Astrocyte of the cerebellum (primary cell): ENCODE measurements at regions not wholly inside any gene's neighbourhood (a gene's known extent, or its start where the extent isn't known, plus 50 kb on each side); places are given as distances from the start of the nearest gene placed in this dataset.
"Not testable (repeated sequence)": the region's sequence is repeated elsewhere in the genome, so short reads cannot be mapped to it uniquely, and the experiment has no call there.

Source experiments
- DNase-seq: peaks from one replicate; pipeline ENCODE4 v3.0.0-alpha.2; 2011; ENCODE audit warnings: low read depth
- H3K4me3 ChIP-seq: 2 replicates; pipeline ENCODE4 v1.5.1; 2011; ENCODE audit warnings: mild to moderate bottlenecking, low read depth, low read length, moderate library complexity
- in situ Hi-C: cut with HindIII; loops from 2 replicates; pipeline ENCODE4 v1.10.0; 2017; ENCODE audit warnings: low sequenced_read_pairs
- TF ChIP-seq, protein P1 (sequence below): IDR thresholded peaks from 2 replicates; pipeline ENCODE4 v1.5.1; 2012; ENCODE audit warnings: low read length, low read depth, moderate library complexity, mild to moderate bottlenecking; ENCODE audit errors: missing control alignments

DNA sequence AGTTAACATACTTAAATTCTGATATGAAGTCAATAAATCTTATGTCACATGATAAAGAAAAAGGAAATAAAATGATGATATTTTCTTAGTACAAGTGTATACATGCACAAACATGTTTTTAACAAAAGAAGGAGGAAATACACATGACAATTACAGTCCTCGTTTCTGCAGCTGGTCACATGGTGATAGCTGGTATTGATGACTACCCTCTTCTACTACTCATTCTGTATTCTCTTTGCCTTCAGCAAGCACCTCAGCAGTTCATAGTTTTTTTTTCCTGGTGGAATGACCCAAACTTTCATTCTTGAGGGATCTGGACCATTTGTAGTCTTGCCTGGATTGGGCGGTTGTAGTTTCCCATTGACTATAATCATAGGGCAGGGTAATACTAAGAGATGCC lies 64.4 kb upstream of the CFAP126 start:
- in situ Hi-C loops, result no loop called here
- TF ChIP-seq, protein P1, sequence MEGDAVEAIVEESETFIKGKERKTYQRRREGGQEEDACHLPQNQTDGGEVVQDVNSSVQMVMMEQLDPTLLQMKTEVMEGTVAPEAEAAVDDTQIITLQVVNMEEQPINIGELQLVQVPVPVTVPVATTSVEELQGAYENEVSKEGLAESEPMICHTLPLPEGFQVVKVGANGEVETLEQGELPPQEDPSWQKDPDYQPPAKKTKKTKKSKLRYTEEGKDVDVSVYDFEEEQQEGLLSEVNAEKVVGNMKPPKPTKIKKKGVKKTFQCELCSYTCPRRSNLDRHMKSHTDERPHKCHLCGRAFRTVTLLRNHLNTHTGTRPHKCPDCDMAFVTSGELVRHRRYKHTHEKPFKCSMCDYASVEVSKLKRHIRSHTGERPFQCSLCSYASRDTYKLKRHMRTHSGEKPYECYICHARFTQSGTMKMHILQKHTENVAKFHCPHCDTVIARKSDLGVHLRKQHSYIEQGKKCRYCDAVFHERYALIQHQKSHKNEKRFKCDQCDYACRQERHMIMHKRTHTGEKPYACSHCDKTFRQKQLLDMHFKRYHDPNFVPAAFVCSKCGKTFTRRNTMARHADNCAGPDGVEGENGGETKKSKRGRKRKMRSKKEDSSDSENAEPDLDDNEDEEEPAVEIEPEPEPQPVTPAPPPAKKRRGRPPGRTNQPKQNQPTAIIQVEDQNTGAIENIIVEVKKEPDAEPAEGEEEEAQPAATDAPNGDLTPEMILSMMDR, result no peak
- no peak for DNase-seq
- no peak overlapping the region for H3K4me3 ChIP-seq

DNA sequence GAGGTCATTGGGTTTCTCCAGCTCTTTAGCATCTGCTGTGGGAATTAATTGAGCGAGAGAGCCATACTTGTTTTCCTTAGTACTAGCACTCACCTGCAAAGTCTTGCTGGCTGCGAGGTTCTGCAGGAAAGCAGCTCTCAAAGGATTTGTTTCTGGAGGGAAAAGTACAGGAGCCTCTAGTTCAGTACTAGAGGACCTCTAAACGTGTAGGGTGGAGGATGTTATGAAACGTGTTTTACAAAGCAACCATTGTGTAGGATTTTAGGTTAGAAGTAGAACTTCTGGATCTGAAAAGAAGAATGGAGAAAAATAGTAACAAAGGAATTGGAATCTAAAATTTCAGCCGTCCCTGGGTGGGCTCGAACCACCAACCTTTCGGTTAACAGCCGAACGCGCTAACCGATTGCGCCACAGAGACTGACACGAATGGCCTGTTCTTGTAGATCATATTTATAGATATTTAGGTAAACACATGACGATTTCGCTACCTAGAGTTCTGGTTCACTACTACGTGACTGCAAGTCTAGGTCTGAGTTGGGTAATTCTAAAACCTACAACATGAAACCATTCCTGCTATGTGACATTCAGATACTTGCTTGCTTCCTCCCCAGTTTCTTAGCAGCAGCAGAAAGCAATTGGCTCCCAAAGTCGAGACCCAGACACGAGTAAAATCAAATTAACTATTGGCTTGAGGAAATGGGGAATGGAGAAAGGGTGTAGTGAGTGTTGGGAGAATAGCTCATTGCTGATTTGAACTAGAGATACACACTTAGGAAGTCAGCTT lies 60.2 kb upstream of the CFAP126 start:
- in situ Hi-C loops, result no loop called here
- TF ChIP-seq, protein P1, result no peak
- H3K4me3 ChIP-seq, result no peak overlapping the region
- DNase-seq, result no peak

DNA sequence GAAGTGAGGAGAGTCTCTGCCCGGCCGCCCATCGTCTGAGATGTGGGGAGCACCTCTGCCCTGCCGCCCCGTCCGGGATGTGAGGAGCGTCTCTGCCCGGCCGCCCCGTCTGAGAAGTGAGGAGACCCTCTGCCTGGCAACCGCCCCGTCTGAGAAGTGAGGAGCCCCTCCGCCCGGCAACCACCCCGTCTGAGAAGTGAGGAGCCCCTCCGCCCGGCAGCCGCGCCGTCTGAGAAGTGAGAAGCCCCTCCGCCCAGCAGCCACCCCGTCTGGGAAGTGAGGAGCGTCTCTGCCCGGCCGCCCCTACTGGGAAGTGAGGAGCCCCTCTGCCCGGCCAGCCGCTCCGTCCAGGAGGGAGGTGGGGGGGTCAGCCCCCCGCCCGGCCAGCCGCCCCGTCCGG lies 55.2 kb upstream of the CFAP126 start:
- H3K4me3 ChIP-seq, DNase-seq, in situ Hi-C loops: not testable (repeated sequence)

- TF ChIP-seq, protein P1, result no peak
- no peak for DNase-seq
- no peak overlapping the region for H3K4me3 ChIP-seq
- in situ Hi-C loops, result no loop called here
Observed at GRCh38 chr1:161421456-161421855, 53.8 kb upstream of the CFAP126 start.

DNA sequence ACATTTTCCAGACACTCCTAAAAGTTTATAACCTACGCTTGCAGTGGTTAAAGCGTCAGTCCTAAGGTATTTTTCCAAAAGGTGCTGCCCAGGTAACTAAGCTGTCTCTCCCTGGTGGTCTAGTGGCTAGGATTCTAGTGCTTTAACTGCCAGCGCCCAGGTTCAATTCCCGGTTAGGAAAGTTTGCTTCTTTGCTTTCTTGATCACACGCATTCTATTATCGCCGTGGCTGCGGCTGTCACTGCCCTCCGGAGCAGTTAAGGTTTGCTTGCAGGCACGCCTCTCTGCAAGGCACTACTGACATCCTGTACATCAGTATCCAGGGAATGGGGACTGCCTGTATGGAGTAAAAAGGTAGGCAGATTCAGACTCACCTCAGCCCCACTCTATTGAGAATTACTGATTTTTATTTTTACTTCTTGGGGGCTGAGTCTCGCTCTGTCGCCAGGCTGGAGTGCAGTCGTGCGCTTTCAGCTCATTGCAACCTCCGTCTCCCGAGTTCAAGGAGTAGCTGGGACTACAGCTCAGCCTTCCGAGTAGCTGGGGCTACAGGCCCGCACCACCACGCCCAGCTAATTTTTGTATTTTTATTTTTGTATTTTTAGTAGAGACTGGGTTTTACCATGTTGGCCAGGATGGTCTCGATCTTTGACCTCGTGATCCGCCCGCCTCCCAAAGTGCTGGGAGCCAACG lies 53.2 kb upstream of the CFAP126 start:
- TF ChIP-seq, protein P1, result no peak
- in situ Hi-C loops, result no loop called here
- no peak overlapping the region for H3K4me3 ChIP-seq
- no peak for DNase-seq

- DNase-seq, H3K4me3 ChIP-seq, in situ Hi-C loops: not testable (repeated sequence)
Observed at GRCh38 chr1:161417536-161417935, 49.9 kb upstream of the CFAP126 start.
